ENCODE measurements at regions not wholly inside any gene's neighbourhood (a gene's known extent, or its start where the extent isn't known, plus 50 kb on each side); places are given as distances from the start of the nearest gene placed in this dataset.

- DNase-seq (ENCODE audit: low read depth in 1 of 2, low spot score in 1 of 2) = no peak
- Histone ChIP-seq H3K27me3 (ENCODE audit: insufficient read depth, poor library complexity, severe bottlenecking) (no peaks in the 10 kb centered on the region), H3K4me3 (replicated peaks; ENCODE audit: insufficient read depth, low read length) (no peak overlapping the region), H3K27ac (replicated peaks) (no peak overlapping the region)
- TF ChIP-seq CTCF (IDR thresholded peaks at IDR 0.05; ENCODE audit: insufficient read depth, low read length) (no peak), POLR2AphosphoS5 (IDR thresholded peaks at IDR 0.05; ENCODE audit: low read depth) (no peak), GABPA (IDR thresholded peaks at IDR 0.05; ENCODE audit: low read depth) (no peak), SPI1 (IDR thresholded peaks at IDR 0.05; ENCODE audit: borderline replicate concordance, low read depth) (no peak), REST (IDR thresholded peaks at IDR 0.05; ENCODE audit: insufficient replicate concordance, low read depth) (no peak)
Observed at GRCh38 chr1:38465460-38465859, 394.1 kb downstream of the RRAGC start.

- DNase-seq (ENCODE audit: low read depth in 1 of 2, low spot score in 1 of 2) = no peak
- H3K27me3 ChIP-seq (ENCODE audit: insufficient read depth, poor library complexity, severe bottlenecking) = no peaks in the 10 kb centered on the region
- no peak overlapping the region for H3K4me3 ChIP-seq (replicated peaks; ENCODE audit: insufficient read depth, low read length)
- TF ChIP-seq POLR2AphosphoS5 (IDR thresholded peaks at IDR 0.05; ENCODE audit: low read depth) = no peak
- no peak for TF ChIP-seq CTCF (IDR thresholded peaks at IDR 0.05; ENCODE audit: insufficient read depth, low read length)
- TF ChIP-seq GABPA (IDR thresholded peaks at IDR 0.05; ENCODE audit: low read depth) = no peak
- no peak for TF ChIP-seq REST (IDR thresholded peaks at IDR 0.05; ENCODE audit: insufficient replicate concordance, low read depth)
- TF ChIP-seq SPI1 (IDR thresholded peaks at IDR 0.05; ENCODE audit: borderline replicate concordance, low read depth) = no peak
- H3K27ac ChIP-seq (replicated peaks) = no peak overlapping the region
Observed at GRCh38 chr1:38464071-38464661, 395.4 kb downstream of the RRAGC start.

- DNase-seq (ENCODE audit: low read depth in 1 of 2, low spot score in 1 of 2) = no peak
- TF ChIP-seq POLR2AphosphoS5 (IDR thresholded peaks at IDR 0.05; ENCODE audit: low read depth) (no peak), CTCF (IDR thresholded peaks at IDR 0.05; ENCODE audit: insufficient read depth, low read length) (no peak), GABPA (IDR thresholded peaks at IDR 0.05; ENCODE audit: low read depth) (no peak), REST (IDR thresholded peaks at IDR 0.05; ENCODE audit: insufficient replicate concordance, low read depth) (no peak), SPI1 (IDR thresholded peaks at IDR 0.05; ENCODE audit: borderline replicate concordance, low read depth) (no peak)
- Histone ChIP-seq H3K4me3 (replicated peaks; ENCODE audit: insufficient read depth, low read length) (no peak overlapping the region), H3K27me3 (ENCODE audit: insufficient read depth, poor library complexity, severe bottlenecking) (no peaks in the 10 kb centered on the region), H3K27ac (replicated peaks) (no peak overlapping the region)
Observed at GRCh38 chr1:38463074-38463473, 396.5 kb downstream of the RRAGC start.

Data from HL-60 (cell line).